ENCODE measurements at regions not wholly inside any gene's neighbourhood (a gene's known extent, or its start where the extent isn't known, plus 50 kb on each side); places are given as distances from the start of the nearest gene placed in this dataset.

DNA sequence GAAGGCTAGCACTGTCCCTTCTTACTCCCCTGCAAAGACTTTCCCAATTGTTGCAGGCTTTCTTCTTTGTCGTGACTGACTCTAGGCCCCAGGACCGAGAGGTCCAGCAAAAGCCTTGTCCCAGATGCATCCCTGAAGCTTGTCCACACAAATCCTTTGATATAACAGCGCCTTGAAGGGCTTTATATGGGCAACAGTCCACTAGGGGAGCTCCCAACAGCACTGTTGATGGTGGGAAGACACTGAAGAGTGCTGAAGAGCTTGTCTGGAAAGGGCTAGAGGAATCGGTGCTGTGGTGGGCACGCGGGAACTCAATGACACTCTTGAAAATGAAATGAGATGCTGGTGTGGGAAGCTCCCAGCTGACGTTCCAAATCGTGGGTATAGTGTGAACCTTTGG, 316.1 kb upstream of the CDH4 start:
- TF ChIP-seq, protein P1, sequence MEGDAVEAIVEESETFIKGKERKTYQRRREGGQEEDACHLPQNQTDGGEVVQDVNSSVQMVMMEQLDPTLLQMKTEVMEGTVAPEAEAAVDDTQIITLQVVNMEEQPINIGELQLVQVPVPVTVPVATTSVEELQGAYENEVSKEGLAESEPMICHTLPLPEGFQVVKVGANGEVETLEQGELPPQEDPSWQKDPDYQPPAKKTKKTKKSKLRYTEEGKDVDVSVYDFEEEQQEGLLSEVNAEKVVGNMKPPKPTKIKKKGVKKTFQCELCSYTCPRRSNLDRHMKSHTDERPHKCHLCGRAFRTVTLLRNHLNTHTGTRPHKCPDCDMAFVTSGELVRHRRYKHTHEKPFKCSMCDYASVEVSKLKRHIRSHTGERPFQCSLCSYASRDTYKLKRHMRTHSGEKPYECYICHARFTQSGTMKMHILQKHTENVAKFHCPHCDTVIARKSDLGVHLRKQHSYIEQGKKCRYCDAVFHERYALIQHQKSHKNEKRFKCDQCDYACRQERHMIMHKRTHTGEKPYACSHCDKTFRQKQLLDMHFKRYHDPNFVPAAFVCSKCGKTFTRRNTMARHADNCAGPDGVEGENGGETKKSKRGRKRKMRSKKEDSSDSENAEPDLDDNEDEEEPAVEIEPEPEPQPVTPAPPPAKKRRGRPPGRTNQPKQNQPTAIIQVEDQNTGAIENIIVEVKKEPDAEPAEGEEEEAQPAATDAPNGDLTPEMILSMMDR (IDR thresholded peaks at IDR 0.05), result no peak
- no peak for TF ChIP-seq POLR2A (IDR thresholded peaks at IDR 0.05)

Measured in lower leg skin (tissue), 3 donors.